Pulmonary artery endothelial cell (primary cell): ENCODE measurements at regions not wholly inside any gene's neighbourhood (a gene's known extent, or its start where the extent isn't known, plus 50 kb on each side); places are given as distances from the start of the nearest gene placed in this dataset.

Experiments used
- DNase-seq: peaks from one replicate; pipeline ENCODE4 v3.0.0-alpha.2; 2011; ENCODE audit warnings: low read depth, low spot score

- DNase-seq, result no peak
Measured at GRCh38 chr14:89498878-89499277, 81.8 kb upstream of the FOXN3 start.

- no peak for DNase-seq
Measured at GRCh38 chr14:89495718-89496117, 78.7 kb upstream of the FOXN3 start.

GRCh38 chr14:89493877-89494634 lies 77.0 kb upstream of the FOXN3 start:
- DNase-seq, result no peak

GRCh38 chr14:89493406-89493805 lies 76.4 kb upstream of the FOXN3 start:
- no peak for DNase-seq

GRCh38 chr14:89491711-89492381 lies 74.8 kb upstream of the FOXN3 start:
- DNase-seq, result peak; percentile 15

- no peak for DNase-seq
Measured at GRCh38 chr14:89490466-89490865, 73.4 kb upstream of the FOXN3 start.

GRCh38 chr14:89489761-89490437 lies 72.9 kb upstream of the FOXN3 start:
- no peak for DNase-seq

- no peak for DNase-seq
Measured at GRCh38 chr14:89486961-89487360, 69.9 kb upstream of the FOXN3 start.

- DNase-seq, result no peak
Measured at GRCh38 chr14:89486505-89486904, 69.5 kb upstream of the FOXN3 start.

GRCh38 chr14:89485264-89485663 lies 68.2 kb upstream of the FOXN3 start:
- DNase-seq, result no peak

GRCh38 chr14:89484051-89484844 lies 67.2 kb upstream of the FOXN3 start:
- no peak for DNase-seq

- DNase-seq, result no peak
Measured at GRCh38 chr14:89481196-89481595, 64.2 kb upstream of the FOXN3 start.

GRCh38 chr14:89480278-89480677 lies 63.2 kb upstream of the FOXN3 start:
- no peak for DNase-seq

GRCh38 chr14:89479802-89480201 lies 62.8 kb upstream of the FOXN3 start:
- no peak for DNase-seq

GRCh38 chr14:89477391-89477790 lies 60.4 kb upstream of the FOXN3 start:
- DNase-seq, result no peak

- no peak for DNase-seq
Measured at GRCh38 chr14:89476354-89476896, 59.4 kb upstream of the FOXN3 start.

GRCh38 chr14:89474464-89474863 lies 57.4 kb upstream of the FOXN3 start:
- DNase-seq, result no peak

GRCh38 chr14:89473989-89474388 lies 57.0 kb upstream of the FOXN3 start:
- no peak for DNase-seq

- DNase-seq, result no peak
Measured at GRCh38 chr14:89473569-89473968, 56.5 kb upstream of the FOXN3 start.

GRCh38 chr14:89470401-89470800 lies 53.4 kb upstream of the FOXN3 start:
- no peak for DNase-seq
